ENCODE measurements at regions not wholly inside any gene's neighbourhood (a gene's known extent, or its start where the extent isn't known, plus 50 kb on each side); places are given as distances from the start of the nearest gene placed in this dataset.

GRCh38 chr2:43032213-43033015 lies 194.0 kb downstream of the ZFP36L2 start:
- TF ChIP-seq CBFB (IDR thresholded peaks at IDR 0.05; ENCODE audit: low read depth) (no peak), MAX (IDR thresholded peaks at IDR 0.05; ENCODE audit: low read depth, low read length) (no peak), CTCF (IDR thresholded peaks at IDR 0.05 in 2 of 3, conservative IDR thresholded peaks at IDR 0.05 in 1 of 3; ENCODE audit: control insufficient read depth in 2 of 3, extremely low read depth in 1 of 3, insufficient read depth in 1 of 3, low read depth in 3 of 3, low read length in 3 of 3) (no peak), JUNB (IDR thresholded peaks at IDR 0.05) (no peak), POLR2A (IDR thresholded peaks at IDR 0.05; ENCODE audit: low read depth, low read length) (no peak), HDAC6 (IDR thresholded peaks at IDR 0.05; ENCODE audit: unreplicated experiment) (no peak), ZNF592 (IDR thresholded peaks at IDR 0.05) (no peak), ZBED1 (IDR thresholded peaks at IDR 0.05; ENCODE audit: borderline replicate concordance) (no peak), RCOR1 (conservative IDR thresholded peaks at IDR 0.05; ENCODE audit: low read depth, low read length) (no peak), SUPT20H (IDR thresholded peaks at IDR 0.05; ENCODE audit: borderline replicate concordance, control insufficient read depth, low read depth, low read length) (no peak), EZH2 (IDR thresholded peaks at IDR 0.05; ENCODE audit: borderline replicate concordance, control insufficient read depth, low read depth, low read length) (no peak)
